NCI-H526 (cell line): ENCODE measurements at regions not wholly inside any gene's neighbourhood (a gene's known extent, or its start where the extent isn't known, plus 50 kb on each side); places are given as distances from the start of the nearest gene placed in this dataset.
A peak's percentile ranks its signal among the peaks of the same experiment; 100 is the strongest.
"Not testable (repeated sequence)": the region's sequence is repeated elsewhere in the genome, so short reads cannot be mapped to it uniquely, and the experiment has no call there.

ENCODE experiments used
- DNase-seq, 2 experiments: peaks; one replicate each; lab custom pipeline; 2025; lab: John Stamatoyannopoulos, UW

DNA sequence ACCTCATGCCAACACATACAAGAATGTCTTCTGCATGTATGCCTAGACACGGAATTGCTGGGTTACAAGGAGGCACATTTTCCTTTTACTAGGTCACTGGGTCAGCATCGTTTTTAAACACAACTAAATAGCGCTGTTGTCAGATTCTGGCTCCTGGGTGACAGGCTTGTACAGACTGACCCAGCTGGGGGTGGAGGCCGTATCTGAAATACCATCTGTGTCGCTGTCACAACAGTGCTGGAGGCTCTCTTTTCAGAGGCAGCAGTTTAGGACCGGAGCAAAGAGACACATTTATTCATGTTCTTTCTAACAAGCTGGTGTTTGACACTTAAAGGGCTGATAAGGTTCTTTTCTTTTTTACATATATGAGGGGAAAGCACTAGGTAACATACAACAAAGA lies 403.0 kb upstream of the ASIC2 start:
- no peak for DNase-seq

DNA sequence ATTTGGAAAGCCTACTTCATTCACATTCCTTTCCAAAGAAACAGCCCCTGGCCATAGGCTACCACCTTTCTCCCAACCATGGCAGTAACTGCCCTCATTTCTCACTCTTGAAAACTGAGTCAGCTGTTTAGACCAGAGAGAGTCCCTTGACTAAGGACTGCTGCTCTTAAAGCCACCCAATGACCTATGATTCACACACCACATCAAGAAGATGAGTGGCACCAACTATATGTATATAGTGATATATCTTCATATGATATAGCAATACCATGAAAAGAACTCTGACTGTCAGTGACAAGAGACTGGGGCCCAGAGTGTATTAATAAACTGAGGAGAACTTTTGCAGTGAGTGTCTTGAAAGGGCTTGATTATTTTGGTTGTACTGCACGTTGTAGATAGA lies 404.5 kb upstream of the ASIC2 start:
- DNase-seq, result no peak

DNA sequence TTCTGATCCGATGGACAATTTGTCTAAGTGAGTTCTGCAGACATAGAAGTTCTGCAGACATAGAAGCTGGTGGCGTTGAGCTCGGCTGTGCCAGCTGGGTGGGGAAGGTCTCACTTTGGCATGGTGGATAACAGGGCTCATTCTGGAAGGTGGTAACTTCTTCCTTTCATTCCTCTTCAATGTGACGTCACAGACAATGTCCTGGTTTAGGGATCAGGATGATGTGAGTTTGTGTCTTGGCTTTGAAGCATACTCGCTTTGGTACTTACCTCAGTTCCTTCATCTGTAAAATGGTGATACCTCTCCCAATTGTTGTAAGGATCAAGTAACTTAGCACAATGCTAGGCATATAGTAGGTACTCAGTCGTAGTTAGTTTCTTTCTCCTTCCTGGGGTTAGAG lies 408.8 kb upstream of the ASIC2 start:
- no peak for DNase-seq

DNA sequence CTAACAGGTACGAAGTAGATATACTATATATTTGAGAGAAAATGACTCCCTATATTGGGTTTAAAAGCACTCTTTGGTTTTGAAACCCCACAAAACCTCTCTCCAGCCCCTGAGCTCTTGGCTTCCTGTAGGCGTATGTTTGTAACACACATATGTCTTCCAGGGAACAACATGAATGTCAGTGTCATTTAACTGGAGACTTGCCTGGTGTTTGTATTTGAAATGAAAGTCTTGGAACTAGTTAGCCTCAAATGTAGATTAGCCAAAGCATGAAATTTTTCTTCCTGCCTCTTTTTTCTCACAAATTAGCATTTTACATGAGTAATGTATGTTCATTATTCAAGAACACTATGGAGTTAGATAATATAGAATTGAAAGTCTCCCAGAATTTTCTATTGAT lies 411.8 kb upstream of the ASIC2 start:
- no peak for DNase-seq

DNA sequence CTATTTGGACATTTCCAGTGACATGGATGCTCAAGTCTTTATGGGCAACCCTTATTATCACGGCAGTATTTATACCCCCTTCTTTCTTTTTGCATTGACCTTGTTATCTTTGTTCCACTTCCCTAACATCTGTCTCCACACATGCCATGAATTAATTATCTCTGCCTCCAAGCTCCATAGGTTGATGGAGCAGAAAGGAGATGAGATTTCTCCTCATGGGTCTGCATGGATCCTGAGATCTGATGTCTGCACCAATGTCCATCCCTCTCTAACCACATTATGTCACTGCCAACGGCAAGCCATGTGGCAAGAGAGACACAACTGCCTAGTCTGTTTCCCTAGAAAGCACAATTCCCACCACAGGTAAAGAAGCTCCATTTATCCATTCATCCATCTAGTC lies 416.8 kb upstream of the ASIC2 start:
- no peak for DNase-seq

DNA sequence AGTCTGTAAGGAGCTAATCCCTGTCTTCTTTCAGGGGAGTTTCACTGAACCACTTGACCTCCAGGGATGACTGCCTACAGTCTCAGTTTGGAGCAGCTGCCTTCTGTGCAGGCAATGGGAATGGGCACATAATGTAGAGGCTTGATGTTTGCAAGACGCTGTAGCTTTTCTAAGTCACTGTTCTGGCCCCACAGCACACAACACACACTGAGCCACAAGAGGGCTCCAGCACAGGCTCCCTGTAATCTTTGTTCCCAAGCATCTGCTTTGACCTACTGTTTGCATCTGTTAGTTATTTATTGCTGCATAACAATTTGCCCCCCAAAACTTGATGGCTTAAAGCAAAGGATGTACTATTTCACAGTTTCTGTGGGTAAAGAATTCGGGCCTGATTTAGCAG lies 419.0 kb upstream of the ASIC2 start:
- no peak for DNase-seq

DNA sequence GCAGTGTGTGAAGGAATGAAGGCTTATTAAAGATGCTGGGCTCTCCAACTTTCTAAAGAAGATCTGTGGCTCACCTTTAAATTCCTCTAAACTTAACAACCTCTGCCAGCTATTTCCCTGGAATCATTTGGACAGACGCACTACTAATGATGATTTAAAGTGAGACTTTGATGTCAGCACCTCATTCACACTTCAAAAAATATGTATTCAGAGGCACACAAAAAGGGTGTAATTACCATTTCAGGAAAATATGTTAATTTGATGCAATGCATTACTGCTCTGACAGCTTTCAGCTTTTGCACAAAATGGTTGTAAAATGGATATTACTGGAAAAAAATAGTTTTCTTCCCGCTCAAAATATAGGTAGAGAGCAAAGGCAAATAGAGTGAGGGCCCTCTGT lies 423.9 kb upstream of the ASIC2 start:
- no peak for DNase-seq

DNA sequence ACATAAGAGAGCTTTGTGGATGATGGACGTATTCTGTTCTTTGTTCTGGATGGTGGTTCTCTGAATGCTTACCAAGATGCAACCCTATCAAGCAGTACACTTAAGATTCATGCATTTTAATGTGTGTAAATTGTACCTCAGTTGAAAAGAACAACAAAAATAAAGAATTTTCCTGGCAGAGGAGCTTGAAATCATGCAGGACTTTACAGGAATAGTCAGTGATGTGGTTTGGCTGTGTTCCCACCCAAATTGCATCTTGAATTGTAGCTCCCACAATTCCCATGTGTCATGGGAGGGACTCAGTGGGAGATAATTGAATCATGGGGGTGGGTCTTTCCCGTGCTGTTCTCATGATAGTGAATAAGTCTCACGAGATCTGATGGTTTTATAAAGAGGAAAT lies 430.6 kb upstream of the ASIC2 start:
- not testable (repeated sequence) for DNase-seq

DNA sequence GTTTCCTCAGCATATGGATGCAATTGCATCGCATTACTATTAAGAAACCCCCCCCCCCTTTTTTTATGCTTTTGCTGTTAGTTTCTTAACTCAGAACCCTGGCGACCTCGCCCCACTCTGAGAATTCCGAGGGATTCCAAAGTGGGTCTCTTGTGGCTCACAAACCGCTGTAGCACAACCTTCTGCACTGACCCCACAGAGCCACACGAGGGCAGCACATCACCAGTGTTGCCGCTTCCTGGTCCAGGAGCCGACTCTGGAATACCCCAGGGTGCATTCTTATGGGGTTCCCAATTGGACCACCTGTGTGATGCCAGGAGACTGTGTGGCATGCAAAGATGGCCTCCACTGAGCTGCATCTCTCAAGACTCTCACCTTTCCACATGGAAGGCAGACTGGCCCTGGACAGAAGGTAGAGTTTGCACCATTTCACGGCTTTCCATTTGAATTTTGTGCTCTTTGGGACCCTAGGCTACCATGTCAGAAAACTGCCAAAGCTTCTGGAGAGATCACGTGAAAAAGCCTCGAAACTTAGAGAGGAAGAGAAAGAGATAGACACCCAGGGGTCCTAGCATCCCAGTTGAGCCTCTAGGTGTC lies 432.7 kb upstream of the ASIC2 start:
- peak; percentile 5 to 62 for DNase-seq

DNA sequence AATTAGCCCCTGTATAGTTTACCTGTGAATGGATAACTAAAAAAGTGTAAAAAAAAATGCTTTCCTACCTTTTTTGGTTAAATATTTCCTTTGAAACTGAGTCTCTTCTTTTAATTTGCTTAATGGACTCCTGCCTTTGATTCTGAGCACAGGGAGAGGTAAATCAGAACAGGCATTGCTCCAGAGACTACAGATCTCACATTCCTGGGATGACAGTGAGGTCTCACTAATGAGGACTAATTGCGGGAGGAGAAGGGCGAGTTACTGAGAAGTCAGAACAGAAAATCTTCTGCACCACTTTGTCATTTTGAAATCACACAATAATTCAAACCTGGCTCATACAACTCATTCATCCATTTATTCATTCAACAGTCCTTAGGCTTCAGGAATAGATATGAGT lies 437.0 kb upstream of the ASIC2 start:
- no peak for DNase-seq

DNA sequence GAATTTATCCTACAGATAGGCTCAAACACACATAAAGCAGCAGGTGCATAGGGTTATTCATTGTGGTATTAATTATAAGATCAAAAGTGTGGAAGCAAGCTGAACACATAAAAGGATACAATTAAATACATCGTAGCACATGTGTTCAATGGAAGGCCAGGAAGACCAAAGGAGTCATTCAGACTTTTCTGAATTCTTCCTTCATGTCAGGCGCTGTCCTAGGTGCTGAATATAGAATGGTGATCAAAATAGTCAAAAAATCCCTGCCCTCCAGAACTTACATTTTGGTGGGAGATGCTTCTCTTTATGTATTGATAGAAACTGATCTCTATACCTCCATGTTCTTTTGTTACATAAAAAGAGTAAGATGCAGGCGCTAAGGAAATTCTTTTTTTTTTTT lies 439.0 kb upstream of the ASIC2 start:
- no peak for DNase-seq

DNA sequence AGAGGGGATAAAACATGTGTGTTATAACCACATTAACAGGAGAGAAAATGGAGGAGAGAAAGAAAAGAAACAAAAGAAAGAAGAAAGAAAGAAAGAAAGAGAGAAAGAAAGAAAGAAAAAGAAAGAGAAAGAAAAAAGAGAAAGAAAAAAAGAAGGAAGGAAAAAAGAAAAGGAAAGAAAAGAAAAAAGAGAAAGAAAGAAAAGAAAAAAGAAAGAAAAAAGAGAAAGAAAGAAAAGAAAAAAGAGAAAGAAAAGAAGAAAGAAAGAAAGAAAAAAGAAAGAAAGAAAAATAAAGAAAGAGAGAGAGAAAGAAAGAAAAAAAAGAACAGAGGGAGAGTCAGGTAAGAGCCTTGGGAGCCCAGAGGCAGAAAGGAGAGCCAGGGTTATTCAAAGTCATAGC lies 446.6 kb upstream of the ASIC2 start:
- DNase-seq, result no peak

DNA sequence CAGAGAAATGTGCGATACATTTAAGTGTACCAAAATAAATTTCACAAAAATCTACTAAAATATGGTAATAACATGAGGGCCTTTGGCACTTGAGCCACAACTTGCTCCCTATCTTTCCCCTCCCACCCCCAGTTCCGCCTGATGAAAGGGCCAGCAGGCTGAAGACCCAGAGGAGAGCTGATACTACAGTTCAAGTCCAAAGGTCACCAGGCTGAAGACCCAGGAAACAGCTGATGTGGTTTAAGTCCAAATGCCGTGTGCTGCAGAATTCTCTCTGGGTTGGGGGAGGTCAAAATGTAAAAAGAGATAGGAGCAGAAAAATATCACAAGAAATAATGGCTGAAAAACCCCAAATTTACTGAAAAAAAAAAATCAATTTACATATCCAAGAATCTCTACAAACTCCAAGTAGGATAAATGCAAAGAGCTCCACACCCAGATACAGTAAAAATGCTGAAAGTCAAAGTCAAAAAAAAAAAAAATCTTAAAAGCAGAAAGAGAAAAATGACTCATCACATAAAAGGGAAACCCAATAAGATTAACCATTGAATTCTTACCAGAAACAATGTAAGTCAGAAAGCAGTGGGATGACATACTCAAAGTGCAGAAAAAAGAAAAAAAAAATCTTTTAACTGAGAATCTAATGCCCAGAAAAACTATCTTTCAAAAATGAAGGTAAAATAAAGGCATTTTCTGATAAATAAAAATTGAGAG lies 452.1 kb upstream of the ASIC2 start:
- peak in 1 of 2 experiments; percentile 44 for DNase-seq

DNA sequence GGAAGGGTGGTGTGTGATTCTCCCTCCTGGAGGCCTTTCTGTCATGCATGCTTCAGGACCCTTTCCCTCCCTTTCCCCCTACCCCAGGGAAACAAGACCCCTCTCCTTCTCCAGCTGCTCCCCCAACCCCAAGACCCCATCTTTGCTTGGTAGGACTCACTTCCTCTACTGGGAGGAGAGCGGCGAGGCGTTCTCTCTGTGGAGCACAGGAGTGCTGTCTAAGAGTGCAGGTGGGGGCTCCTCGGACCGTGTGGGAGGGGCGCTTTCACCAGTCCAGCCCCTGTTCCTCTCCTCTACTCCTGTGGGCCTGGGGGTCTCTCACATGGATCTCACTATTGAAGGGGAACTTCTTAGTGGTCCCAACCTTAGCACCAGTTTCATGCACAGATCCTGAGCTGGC lies 456.1 kb upstream of the ASIC2 start:
- DNase-seq, result no peak

DNA sequence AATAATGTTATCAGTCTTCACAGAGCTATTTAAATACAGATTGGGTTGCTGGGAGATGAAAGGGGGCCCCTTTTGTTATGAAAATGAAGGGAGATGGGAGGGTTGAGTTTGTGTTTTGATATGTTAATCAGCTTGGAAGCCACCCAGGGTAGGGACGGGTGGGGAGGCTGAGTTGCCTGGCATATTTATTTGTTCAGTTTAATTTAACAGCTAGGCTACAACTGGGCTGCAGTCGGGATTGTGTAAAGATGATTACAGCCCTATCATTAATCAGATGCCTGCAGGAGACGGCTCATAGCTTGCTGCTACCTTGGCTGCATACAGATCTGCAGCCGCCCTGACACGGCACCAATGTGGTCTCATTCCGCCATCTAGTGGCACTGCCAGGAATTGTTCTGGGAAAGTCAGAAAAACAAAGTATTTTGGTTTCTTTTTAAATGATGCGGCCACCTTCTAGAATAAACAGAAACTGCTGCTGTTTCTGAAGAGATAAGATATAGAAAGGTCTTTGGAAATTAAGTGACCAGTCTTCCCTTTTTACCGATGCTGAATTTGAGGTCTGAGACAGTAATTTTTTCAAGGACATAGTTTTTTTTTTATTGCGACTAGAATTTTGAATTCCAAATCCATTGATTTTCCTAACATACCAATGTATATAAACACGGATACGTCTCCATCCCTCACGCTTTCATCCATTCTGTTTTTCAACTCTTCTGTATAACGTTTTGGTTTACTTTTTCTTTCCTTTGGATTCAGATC lies 458.0 kb upstream of the ASIC2 start:
- DNase-seq, result peak; percentile 50 to 78

DNA sequence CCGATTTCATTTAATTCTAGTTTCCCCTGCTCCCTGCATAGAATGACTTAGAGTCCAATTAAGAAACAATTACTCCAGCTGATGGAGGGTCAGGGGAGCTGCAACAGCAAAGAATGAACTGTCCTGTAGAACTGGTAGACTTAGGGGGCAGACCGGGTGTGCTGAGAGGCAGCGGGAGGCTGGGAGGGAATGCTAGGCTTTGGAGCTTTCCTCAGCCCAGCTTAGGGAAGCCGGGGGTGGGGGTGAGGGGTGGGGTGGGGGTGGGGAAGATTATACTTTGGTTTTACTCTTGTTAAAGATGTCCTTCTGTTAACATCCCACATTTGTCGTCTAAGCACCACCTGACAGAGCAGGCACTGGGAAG lies 458.6 kb upstream of the ASIC2 start:
- peak in 1 of 2 experiments; percentile 11 for DNase-seq

DNA sequence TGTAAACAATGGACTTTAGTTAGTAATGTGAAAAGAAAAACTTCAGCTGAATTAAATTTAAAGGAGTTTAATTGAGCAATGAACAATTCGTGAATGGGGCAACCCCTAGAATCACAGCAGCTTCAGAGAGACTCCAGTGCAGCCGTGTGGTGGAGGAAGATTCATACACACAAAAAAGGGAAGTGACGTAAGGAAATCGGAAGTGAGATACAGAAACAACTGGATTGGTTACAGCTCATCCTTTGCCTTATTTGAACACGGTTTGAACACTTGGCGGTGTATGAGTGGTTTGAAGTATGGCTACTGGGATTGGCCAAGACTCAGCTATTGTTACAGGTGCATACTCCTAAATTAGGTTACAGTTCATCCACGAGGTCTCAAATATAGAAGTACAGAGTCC lies 460.4 kb upstream of the ASIC2 start:
- DNase-seq, result no peak

DNA sequence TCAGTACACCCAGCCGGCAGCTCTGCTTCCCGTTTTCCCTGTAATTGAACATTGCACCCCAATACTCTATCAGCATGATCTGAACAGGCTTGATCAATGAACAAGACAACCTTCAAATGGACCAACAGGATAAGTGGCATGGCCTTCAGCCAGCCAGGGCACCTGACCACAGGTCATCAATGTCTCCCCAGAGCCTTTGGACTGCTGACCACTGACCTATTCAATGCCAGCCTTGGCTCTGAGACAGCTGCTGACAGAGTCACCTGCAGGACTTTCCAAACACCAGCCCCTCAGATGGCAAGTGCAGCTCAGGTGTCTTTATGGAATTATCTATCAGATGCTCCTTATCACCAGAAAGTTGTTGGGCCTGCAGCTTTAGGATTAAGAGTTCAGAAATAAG lies 462.9 kb upstream of the ASIC2 start:
- DNase-seq, result no peak

DNA sequence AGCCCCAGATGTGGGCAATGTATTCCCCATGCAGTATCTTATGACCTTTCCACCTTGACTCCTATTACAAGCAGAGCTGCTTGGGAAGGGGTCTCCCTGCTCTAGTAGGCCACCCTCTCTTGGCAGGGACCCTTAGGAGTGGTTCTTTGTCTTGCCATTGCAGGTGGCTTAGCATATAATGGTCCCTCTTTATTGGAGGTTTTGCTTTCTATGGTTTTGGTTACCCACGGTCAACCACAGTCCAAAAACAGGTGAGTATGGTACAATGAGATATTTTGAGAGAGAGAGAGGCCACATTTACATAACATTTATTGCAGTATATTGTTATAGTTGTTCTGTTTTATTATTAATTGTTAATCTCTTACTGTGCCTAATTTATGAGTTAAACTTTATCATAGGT lies 472.8 kb upstream of the ASIC2 start:
- DNase-seq, result no peak

DNA sequence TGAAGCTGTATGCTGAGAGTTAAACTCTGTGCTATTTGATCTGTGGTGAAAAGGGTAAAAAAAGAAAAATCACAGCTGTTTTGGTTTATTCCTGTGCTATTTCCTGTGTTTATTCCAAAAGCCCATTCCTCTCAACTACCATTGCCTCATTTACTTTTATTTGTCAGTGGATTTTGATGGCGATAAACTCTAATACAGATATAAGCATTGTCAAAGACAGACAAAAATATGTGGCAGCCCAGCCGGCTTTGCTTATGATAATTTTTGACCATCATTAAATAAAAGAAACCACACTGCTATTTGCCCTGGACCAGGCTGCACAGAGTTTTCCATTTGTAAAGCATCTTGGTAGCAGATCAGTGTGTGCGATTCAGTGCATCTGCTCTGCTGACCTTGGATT lies 473.6 kb upstream of the ASIC2 start:
- peak in 1 of 2 experiments; percentile 5 for DNase-seq

DNA sequence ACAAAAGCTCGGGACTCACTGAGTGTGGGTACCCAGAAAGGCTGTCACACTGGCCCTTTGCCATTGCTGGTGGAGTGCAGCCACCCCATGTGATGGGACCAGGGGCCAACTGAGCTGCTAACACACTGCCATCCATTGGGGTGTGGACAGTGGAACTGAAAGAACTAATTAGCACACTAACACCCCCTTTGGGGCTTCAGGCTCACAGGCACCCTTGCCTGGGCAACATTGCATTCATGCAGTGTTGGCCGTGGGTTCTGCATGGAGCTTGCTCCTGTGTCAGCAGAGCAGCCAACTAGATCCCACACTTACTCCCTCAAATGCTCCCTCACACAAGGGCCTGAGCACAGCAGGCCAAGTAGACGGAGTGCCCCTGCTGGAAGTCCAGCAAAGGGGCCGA lies 476.0 kb upstream of the ASIC2 start:
- no peak for DNase-seq

DNA sequence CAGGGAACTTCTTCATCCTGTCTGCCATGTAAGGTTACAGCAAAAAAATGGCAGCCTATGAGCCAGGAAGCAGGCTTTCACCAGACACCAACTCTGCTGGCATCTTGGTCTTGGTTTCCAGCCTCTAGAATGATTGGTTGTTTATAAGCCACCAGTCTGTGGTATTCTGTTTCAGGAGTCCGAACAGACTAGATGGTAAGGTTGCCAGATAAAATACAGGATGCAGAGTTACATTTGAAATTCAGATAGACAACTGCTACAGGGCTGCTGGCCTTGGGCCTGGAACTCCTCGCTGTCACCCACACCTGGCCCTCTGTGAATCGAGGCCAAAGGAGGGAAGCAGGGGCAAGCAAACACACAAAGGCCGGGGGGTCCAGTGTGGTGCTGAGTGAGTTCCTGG lies 478.8 kb upstream of the CCL2 start:
- DNase-seq, result no peak

DNA sequence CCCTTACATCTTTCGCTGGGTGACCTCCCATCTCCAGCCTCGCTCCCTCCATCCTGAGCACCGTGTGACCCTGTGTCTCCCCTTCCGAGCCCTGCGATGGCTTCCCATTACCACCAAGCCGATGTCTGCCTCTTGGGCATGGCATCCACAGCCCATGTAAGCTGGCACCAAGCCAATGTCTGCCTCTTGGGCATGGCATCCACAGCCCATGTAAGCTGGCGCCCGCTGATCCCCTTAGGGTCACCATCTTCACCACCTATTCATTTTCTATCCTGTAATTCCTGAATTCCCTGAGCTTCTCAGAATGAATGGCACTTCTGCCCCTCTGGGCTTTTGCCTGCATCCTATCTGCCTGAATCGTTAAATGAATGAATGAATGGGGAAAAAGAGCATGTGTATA lies 478.2 kb upstream of the CCL2 start:
- no peak for DNase-seq

DNA sequence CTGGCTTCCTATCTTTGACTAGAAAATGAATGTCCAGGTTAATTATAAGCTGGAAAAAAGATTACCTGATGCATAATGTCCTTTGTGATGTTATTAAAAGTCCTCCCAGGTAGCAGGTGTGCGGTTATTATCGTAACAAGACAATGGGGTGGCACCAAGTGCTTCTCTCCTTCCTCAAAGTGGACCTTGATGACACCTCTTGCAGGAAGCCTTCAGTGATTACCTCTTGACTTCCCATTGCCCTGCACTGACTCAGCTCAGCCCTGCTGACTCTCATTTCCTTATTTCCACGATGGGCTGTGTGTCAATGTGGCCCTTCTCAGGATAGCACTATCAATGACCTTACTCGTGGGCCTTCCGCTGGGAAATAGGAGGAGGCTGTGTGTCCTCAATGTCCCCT lies 477.4 kb upstream of the CCL2 start:
- no peak for DNase-seq
